GM12872 (cell line): ENCODE measurements at regions not wholly inside any gene's neighbourhood (a gene's known extent, or its start where the extent isn't known, plus 50 kb on each side); places are given as distances from the start of the nearest gene placed in this dataset.
A peak's percentile ranks its signal among the peaks of the same experiment; 100 is the strongest.

Source experiments
- TF ChIP-seq, protein P1 (sequence below): IDR thresholded peaks from 3 replicates; pipeline ENCODE4 v1.5.1; 2011; ENCODE audit warnings: low read depth, mild to moderate bottlenecking, low read length, moderate library complexity; ENCODE audit not compliant: insufficient read depth

DNA sequence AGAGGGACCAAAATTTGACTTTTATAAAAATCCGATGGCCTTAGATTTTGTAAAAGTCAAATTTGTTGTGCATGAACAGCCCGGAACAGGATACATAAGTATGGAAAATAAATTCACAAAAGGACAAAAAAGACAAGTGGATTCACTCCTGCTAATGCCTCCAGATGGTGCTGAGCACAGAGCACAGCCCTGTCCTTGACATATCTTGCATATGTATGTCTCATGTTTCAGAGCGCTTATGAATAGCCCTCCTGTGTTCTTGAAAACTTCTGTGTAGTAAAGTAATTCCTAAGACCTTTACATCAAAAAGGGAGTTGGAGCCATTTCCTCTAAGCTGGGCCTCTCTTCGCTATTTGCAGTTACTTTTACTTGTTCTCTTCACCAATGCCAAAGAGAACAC, 110.7 kb upstream of the RAB3GAP2 start:
- TF ChIP-seq, protein P1, sequence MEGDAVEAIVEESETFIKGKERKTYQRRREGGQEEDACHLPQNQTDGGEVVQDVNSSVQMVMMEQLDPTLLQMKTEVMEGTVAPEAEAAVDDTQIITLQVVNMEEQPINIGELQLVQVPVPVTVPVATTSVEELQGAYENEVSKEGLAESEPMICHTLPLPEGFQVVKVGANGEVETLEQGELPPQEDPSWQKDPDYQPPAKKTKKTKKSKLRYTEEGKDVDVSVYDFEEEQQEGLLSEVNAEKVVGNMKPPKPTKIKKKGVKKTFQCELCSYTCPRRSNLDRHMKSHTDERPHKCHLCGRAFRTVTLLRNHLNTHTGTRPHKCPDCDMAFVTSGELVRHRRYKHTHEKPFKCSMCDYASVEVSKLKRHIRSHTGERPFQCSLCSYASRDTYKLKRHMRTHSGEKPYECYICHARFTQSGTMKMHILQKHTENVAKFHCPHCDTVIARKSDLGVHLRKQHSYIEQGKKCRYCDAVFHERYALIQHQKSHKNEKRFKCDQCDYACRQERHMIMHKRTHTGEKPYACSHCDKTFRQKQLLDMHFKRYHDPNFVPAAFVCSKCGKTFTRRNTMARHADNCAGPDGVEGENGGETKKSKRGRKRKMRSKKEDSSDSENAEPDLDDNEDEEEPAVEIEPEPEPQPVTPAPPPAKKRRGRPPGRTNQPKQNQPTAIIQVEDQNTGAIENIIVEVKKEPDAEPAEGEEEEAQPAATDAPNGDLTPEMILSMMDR = no peak

DNA sequence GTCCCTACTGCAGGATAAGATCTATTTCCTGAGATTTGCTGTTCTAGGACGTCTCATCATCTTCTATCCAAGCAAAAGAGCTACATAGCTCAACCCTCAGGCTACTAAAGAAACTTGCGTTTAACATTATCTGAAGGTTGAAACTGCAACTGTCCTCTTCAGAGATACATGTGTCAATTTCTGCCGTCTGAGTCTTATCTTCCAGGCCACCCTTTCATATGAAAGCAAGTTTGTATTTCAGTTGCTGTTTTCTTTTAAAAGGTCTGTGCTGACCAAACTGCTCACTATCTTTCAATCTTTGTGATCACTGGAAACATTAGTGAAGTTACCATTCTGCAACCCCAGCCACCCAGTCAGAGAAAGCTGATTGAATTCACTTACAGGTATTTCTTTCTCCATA, 108.6 kb upstream of the RAB3GAP2 start:
- TF ChIP-seq, protein P1 = no peak

DNA sequence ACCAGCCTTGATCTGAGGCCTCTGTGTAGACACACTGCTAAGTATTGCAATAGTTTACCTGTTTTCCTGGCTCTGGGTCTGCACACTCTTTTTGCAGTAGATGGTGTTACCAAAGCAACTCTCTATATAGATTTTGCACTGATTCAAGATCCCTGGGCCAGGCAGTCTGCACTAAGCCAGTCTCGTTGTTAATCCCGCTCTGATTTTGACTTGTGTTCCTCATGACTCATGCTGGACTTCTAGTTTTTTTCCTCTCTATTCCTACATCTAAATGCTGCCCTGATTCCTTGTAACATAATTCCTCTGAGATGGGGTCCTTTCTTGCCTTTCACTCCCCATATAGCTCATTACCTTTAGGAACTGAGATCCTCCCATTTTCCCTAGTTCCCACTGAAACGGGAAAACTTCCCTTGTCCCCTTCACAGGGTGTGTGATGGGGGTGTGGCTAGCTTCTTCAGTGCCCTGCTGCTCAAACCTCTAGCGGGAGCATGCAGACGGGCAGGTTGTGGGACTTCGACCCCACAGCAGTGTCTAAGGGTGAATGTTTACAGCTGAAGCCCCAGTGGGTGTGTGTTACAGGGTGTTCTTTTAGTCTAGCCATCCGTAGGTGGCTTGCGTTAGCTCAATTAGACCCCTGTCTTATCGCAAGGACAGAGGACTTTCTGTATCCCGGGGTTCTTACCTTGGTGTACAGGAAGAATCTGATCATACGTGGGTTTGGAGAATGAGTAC, 106.5 kb upstream of the RAB3GAP2 start:
- TF ChIP-seq, protein P1 = no peak

DNA sequence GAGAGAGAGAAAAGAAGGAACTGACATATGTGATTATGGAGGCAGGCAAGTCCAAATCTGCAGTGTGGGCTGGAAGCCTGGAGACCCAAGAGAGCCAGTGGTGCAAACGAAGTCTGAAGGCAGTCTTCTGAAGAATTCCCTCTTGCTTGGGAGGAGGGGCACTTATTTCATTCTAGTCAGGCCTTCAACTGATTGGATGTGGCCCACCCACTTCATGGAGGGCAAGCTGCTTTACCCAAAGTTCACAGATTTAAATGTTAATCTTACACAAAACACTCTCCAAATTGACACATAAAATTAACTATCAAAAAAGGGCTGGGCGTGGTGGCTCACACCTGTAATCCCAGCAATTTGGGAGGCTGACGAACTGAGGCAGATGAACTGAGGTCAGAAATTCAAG, 103.5 kb upstream of the RAB3GAP2 start:
- TF ChIP-seq, protein P1 = no peak

DNA sequence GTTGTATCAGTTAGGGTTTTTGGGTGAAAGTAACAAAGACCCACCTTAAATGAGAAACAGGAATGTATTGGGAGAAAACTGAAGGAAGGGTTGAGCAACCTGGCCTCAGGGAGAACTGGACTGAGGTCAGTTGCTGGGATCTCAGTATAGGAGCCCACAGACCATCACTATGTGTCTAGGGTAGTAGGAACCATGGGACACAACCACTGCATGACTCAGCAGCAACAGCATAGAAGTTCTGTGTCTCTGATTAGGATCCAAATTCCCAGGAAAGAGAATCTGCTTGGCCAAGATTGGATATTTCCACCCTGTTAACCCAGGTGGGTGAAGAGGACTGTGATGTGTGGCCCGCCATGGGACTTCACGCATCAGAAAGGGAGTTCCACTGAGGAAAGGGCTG, 102.2 kb upstream of the RAB3GAP2 start:
- TF ChIP-seq, protein P1 = no peak

DNA sequence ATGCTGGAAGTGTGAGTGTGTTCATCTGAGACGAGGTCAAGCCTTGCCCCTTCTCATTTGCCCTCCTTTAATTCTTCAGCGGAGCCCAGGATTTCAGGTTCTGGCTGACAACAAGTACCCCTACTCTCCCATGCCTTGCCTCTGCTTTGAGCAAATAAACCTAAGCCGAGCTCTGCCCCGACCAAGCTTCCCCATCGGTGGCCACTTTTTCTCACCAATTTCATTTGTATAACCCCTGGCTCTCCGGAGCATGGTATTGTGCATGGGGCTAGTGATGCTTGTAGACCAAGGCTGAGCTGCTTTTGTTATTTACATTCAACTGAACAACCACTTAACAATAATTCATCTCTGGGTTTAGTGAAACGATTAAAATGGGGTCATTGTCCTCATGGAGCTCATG, 100.2 kb upstream of the RAB3GAP2 start:
- TF ChIP-seq, protein P1 = no peak

DNA sequence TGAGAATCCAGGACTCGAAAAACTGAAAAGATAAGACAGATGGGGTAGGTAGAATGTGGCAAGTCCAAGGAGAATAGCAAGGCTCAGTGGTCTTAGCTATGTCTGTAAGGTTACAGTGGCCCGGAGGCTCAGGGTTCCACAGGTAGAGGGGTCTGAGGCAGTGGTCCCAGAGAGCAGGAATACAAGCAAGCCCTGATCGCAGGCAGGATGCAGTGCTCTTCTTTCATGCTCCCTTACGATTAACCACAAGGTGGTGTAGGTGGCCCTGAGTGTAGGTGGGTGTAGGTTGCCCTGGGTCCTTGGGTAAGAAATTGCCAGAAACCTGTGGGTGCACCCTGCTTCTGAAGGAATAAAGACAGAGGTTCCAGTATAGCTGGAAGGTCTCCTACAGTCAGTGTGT, 99.1 kb upstream of the RAB3GAP2 start:
- TF ChIP-seq, protein P1 = 0 out of 3 replicates have a peak, but pooled peaks have one; percentile 9
